GM12878 (cell line): ENCODE measurements at regions not wholly inside any gene's neighbourhood (a gene's known extent, or its start where the extent isn't known, plus 50 kb on each side); places are given as distances from the start of the nearest gene placed in this dataset.

Experiments used
- ATAC-seq: fragments of 200-7000 bp; cut with Tn5 transposase; 3 replicates; pipeline ENCODE4 v1.9.1; 2020; ENCODE audit warnings: mild to moderate bottlenecking, moderate library complexity
- BruUV-seq: library from RNA; stranded (reverse); fragments of 400-500 nt; replicated peaks from 2 replicates; lab custom pipeline; 2021; lab: Mats Ljungman, UMichigan
- CTCF ChIA-PET: fragments of 300-600 bp; sonication (Branson Sonifier 250); formaldehyde crosslinking; extraction: SDS; loops from one replicate; lab custom pipeline; 2021; ENCODE audit warnings: inconsistent platforms; lab: Yijun Ruan, JAX
- POLR2A ChIA-PET: fragments of 350-600 bp; formaldehyde crosslinking; extraction: SDS; loops from one replicate; lab custom pipeline; 2021; ENCODE audit warnings: inconsistent platforms; lab: Charles Lee
- RAD21 ChIA-PET: fragments of 300-600 bp; sonication (Branson Sonifier 250); formaldehyde crosslinking; loops from one replicate; lab custom pipeline; 2023; ENCODE audit warnings: antibody characterized with exemption; ENCODE audit not compliant: unreplicated experiment; lab: Charles Lee
- SMC1A ChIA-PET: fragments of 300-600 bp; sonication (Branson Sonifier 250); formaldehyde crosslinking; loops from one replicate; lab custom pipeline; 2023; ENCODE audit not compliant: unreplicated experiment, uncharacterized antibody; lab: Charles Lee
- DNase-seq: peaks from one replicate; pipeline ENCODE4 v3.0.0-alpha.2; 2011; ENCODE audit warnings: low read depth, low spot score
- FAIRE-seq: peaks from 3 replicates; lab custom pipeline; 2011; peaks lifted over from hg19 to GRCh38; lab: Jason Lieb, UNC
- H2AFZ ChIP-seq: 2 replicates; pipeline ENCODE4 v1.6.0; 2011; ENCODE audit warnings: low read depth, low read length, control low read depth; ENCODE audit not compliant: control insufficient read depth
- H3K27ac ChIP-seq: 2 replicates; pipeline ENCODE4 v1.5.1; 2011; ENCODE audit warnings: control low read depth; ENCODE audit not compliant: control insufficient read depth, insufficient read depth
- H3K27me3 ChIP-seq, 2 experiments: replicated peaks in 1 of 2; 2 replicates each; pipeline versions ENCODE4 v1.6.0 to v1.6.1; 2011; ENCODE audit warnings: low read length in 1 of 2; ENCODE audit not compliant: control insufficient read depth in 2 of 2, insufficient read depth in 2 of 2
- H3K36me3 ChIP-seq, 2 experiments: 2 replicates each; pipeline ENCODE4 v1.5.1; 2011; ENCODE audit warnings: low read length in 1 of 2; ENCODE audit not compliant: control insufficient read depth in 2 of 2, insufficient read depth in 2 of 2
- H3K4me1 ChIP-seq: 2 replicates; pipeline ENCODE4 v1.6.1; 2011; ENCODE audit warnings: mild to moderate bottlenecking, low read length, moderate library complexity, mixed read lengths; ENCODE audit not compliant: control insufficient read depth, insufficient read depth
- H3K4me2 ChIP-seq: 2 replicates; pipeline ENCODE4 v1.6.0; 2011; ENCODE audit warnings: control low read depth; ENCODE audit not compliant: control insufficient read depth, insufficient read depth
- H3K4me3 ChIP-seq: fragments of 200-600 bp; sonication (generic); 2 replicates; pipeline ENCODE4 v1.5.1; 2016
- H3K79me2 ChIP-seq: 2 replicates; pipeline ENCODE4 v1.6.0; 2011; ENCODE audit warnings: low read length; ENCODE audit not compliant: control insufficient read depth, insufficient read depth
- H3K9ac ChIP-seq: 2 replicates; pipeline ENCODE4 v1.8.0; 2011; ENCODE audit warnings: low read length, control low read depth, mixed read lengths; ENCODE audit not compliant: control insufficient read depth, insufficient read depth
- H3K9me3 ChIP-seq: replicated peaks from 3 replicates; pipeline ENCODE4 v1.5.1; 2011; ENCODE audit warnings: mild to moderate bottlenecking, low read length; ENCODE audit not compliant: control insufficient read depth, insufficient read depth
- H4K20me1 ChIP-seq: 2 replicates; pipeline ENCODE4 v1.6.0; 2011; ENCODE audit not compliant: control insufficient read depth, insufficient read depth
- FOS ChIP-seq: IDR thresholded peaks from 3 replicates; pipeline ENCODE4 v1.6.1; 2011; ENCODE audit warnings: borderline replicate concordance; ENCODE audit not compliant: insufficient read length; ENCODE audit errors: extremely low read depth
- WGBS: methylation state at CpG from one replicate; pipeline ENCODE4 v1.1.6; 2016; ENCODE audit warnings: low lambda C conversion rate; ENCODE audit not compliant: insufficient replicate concordance, insufficient coverage; ENCODE audit errors: missing lambda C conversion rate; 5-methylcytosine and 5-hydroxymethylcytosine counted together
- in situ Hi-C: fragments of 300-500 bp; cut with MboI; formaldehyde crosslinking; loops from 9 replicates; pipeline ENCODE4 v1.14.3; 2018; ENCODE audit warnings: mixed read lengths
- intact Hi-C: fragments of 100-400 bp; cut with micrococcal nuclease; formaldehyde crosslinking; loops from one replicate; pipeline ENCODE4 v1.14.2; 2022; ENCODE audit not compliant: unreplicated experiment
- TF ChIP-seq, protein P1 (sequence below): IDR thresholded peaks from 2 replicates; pipeline ENCODE4 v1.6.1; 2011; ENCODE audit warnings: borderline replicate concordance, low read depth, mild to moderate bottlenecking, moderate library complexity, low read length; ENCODE audit not compliant: insufficient read depth, poor library complexity, severe bottlenecking

DNA sequence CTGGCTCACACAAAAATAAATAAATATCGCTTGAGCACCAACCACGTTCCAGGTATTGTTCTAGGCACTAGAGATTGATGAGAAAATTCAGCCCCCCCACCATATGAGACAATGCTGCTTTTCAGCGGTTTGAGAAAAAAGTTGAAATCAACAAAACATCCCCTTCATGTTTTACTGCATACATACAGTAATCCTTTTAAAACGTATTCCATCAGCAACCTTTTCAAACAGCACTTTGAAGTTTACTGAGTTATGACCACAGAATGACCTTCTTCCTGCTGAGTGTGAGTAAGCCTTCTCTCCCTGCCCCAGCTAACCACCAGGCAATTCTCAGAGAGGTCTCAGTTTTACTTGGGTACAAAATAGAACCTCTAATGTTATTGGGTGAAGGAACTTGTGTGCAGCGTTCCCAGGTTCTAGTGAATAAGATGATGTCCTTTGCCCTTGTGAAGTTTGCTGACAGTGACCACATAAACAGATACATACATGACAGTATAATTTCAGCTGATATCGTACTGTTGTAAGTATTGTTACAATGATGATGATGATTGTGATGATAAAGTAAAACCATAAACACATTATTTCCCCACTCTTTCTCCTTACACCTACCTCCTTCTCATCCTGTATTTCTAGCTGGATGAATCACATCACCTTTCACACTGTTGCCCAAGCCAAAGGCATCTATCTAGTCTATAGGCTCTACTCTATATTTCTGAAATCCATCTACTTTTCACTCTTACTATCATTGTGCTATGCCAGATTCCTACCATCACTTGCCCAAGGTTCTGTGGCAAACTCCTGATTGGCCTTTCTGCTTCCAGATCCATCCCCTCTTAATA, 124.4 kb upstream of the KRR1 start (continued):
- TF ChIP-seq, protein P1, sequence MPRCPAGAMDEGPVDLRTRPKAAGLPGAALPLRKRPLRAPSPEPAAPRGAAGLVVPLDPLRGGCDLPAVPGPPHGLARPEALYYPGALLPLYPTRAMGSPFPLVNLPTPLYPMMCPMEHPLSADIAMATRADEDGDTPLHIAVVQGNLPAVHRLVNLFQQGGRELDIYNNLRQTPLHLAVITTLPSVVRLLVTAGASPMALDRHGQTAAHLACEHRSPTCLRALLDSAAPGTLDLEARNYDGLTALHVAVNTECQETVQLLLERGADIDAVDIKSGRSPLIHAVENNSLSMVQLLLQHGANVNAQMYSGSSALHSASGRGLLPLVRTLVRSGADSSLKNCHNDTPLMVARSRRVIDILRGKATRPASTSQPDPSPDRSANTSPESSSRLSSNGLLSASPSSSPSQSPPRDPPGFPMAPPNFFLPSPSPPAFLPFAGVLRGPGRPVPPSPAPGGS: no peak

DNA sequence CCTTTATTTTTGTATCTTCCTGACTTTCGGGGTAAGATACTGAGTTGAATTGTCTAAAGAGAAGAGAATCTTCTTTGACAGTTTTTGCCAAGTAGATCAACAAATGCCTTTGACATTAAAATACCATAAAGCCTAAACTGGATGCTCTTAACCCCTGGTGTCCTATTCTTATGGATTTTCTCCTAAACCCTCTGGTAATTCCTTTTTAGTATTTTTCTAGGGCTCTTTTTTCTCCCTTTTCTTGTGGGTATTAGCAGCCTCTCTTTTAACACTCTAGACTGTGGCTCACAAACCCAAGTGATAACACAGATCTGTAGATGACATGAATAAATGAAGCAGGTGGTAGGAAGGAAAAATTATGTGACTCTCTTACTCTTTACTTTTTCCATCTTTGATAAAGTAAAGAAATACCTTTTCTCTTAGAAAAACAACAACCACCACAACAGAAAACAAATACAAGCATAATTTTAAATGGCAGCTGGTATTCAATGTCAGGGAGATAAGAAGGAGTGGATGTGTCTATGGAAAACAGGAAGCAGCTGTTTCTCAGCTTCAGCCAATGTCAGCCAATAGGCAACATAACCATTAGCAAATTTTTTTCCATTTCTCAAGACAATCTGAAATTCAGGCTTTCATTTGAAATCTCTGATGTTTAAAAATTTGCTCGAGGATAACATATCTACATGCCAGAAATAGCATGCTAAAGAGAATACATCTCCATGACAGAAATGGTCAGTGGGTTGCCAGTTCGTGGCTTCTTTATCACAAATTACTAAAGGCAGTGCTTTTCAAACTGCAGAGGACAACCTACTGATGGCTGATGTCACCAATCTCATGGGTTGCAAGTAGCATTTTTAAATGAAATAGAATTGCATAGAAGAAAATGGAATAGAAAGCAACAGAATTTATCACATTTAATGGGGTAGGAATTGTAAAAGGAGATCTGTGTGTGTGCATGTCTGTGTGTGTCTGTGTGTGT, 123.1 kb upstream of the KRR1 start:
- intact Hi-C loops: no loop called here
- no peaks in the 10 kb centered on the region for H4K20me1 ChIP-seq
- H3K9me3 ChIP-seq: no peaks in the 10 kb centered on the region; the same call in 2 of the 3 replicates
- H3K36me3 ChIP-seq: no peaks in the 10 kb centered on the region
- POLR2A ChIA-PET: no interaction called here
- H3K27me3 ChIP-seq: no peaks in the 10 kb centered on the region
- in situ Hi-C loops: no loop called here
- no peak for DNase-seq
- no peak overlapping the region for H2AFZ ChIP-seq
- H3K9ac ChIP-seq: no peak overlapping the region
- 68% methylated on average over 3 of the region's 3 CpGs for WGBS
- H3K4me3 ChIP-seq: no peak overlapping the region
- H3K27ac ChIP-seq: no peak overlapping the region
- CTCF ChIA-PET: no interaction called here
- no peak for TF ChIP-seq FOS
- ATAC-seq: no peak
- H3K4me1 ChIP-seq: no peaks in the 10 kb centered on the region; the same call in 1 of the 2 replicates
- RAD21 ChIA-PET: interaction anchor here (0.5 to 1.0 kb wide), 2 partner anchors 9 to 397 kb away, joined by 3 read pairs; partner anchors contain the start of gene PHLDA1
- no peak overlapping the region for H3K4me2 ChIP-seq
- no TSS peak for BruUV-seq
- H3K79me2 ChIP-seq: no peaks in the 10 kb centered on the region
- no peak for FAIRE-seq
- SMC1A ChIA-PET: interaction anchor here (0.6 to 0.7 kb wide), 2 partner anchors 43 to 355 kb away, joined by 3 to 4 read pairs; no protein-coding TSS in a partner anchor
